ENCODE measurements at regions not wholly inside any gene's neighbourhood (a gene's known extent, or its start where the extent isn't known, plus 50 kb on each side); places are given as distances from the start of the nearest gene placed in this dataset.

GRCh38 chr1:221902961-221903360, 161.1 kb upstream of the DUSP10 start:
- no TSS peak for BruUV-seq (replicated peaks)

GRCh38 chr1:221900678-221901077, 158.8 kb upstream of the DUSP10 start:
- H3K9me3 Mint-ChIP-seq (ENCODE audit: unreplicated experiment), result no peaks in the 10 kb centered on the region
- no peaks in the 10 kb centered on the region for H3K36me3 Mint-ChIP-seq (ENCODE audit: insufficient read depth, unreplicated experiment)
- ChIA-PET POLR2A (no interaction called here), CTCF (no interaction called here)
- no peaks in the 10 kb centered on the region for H3K36me3 ChIP-seq (ENCODE audit: control insufficient read depth, insufficient read depth, low read length)
- H3K4me1 ChIP-seq, result no peaks in the 10 kb centered on the region
- H3K27ac Mint-ChIP-seq (ENCODE audit: unreplicated experiment), result no peak overlapping the region
- no peaks in the 10 kb centered on the region for H3K9me3 ChIP-seq
- intact Hi-C loops (cut with micrococcal nuclease; ENCODE audit: unreplicated experiment), result no loop called here
- H3K4me3 Mint-ChIP-seq (ENCODE audit: unreplicated experiment), result no peak overlapping the region
- BruUV-seq (replicated peaks), result no TSS peak
- DNase-seq, result no peak
- no peaks in the 10 kb centered on the region for H3K4me1 Mint-ChIP-seq (ENCODE audit: low read depth, unreplicated experiment)
- H3K27me3 ChIP-seq (replicated peaks; ENCODE audit: control insufficient read depth, insufficient read depth, low read length), result no peaks in the 10 kb centered on the region
- no peaks in the 10 kb centered on the region for H3K27me3 Mint-ChIP-seq (ENCODE audit: insufficient read depth, unreplicated experiment)
- TF ChIP-seq CTCF (IDR thresholded peaks at IDR 0.05; ENCODE audit: insufficient read depth in 1 of 2, low read depth in 1 of 2, low read length in 1 of 2, severe bottlenecking in 1 of 2, unreplicated experiment in 1 of 2), result no peak
- H3K4me3 ChIP-seq (ENCODE audit: low read depth, low read length), result no peak overlapping the region

More at GRCh38 chr1:221902961-221903360, 161.1 kb upstream of the DUSP10 start:
- no peak overlapping the region for H3K4me3 Mint-ChIP-seq (ENCODE audit: unreplicated experiment)
- H3K36me3 Mint-ChIP-seq (ENCODE audit: insufficient read depth, unreplicated experiment), result no peaks in the 10 kb centered on the region
- no peak for DNase-seq
- no peaks in the 10 kb centered on the region for H3K27me3 Mint-ChIP-seq (ENCODE audit: insufficient read depth, unreplicated experiment)
- H3K27ac Mint-ChIP-seq (ENCODE audit: unreplicated experiment), result no peak overlapping the region
- no peaks in the 10 kb centered on the region for H3K4me1 Mint-ChIP-seq (ENCODE audit: low read depth, unreplicated experiment)
- intact Hi-C loops (cut with micrococcal nuclease; ENCODE audit: unreplicated experiment), result no loop called here
- no peaks in the 10 kb centered on the region for H3K9me3 Mint-ChIP-seq (ENCODE audit: unreplicated experiment)
- CTCF ChIA-PET, result no interaction called here
- H3K9me3 ChIP-seq, result no peaks in the 10 kb centered on the region
- H3K27me3 ChIP-seq (replicated peaks; ENCODE audit: control insufficient read depth, insufficient read depth, low read length), result no peaks in the 10 kb centered on the region
- no peak for TF ChIP-seq CTCF (IDR thresholded peaks at IDR 0.05; ENCODE audit: insufficient read depth in 1 of 2, low read depth in 1 of 2, low read length in 1 of 2, severe bottlenecking in 1 of 2, unreplicated experiment in 1 of 2)
- H3K36me3 ChIP-seq (ENCODE audit: control insufficient read depth, insufficient read depth, low read length), result no peaks in the 10 kb centered on the region
- H3K4me3 ChIP-seq (ENCODE audit: low read depth, low read length), result no peak overlapping the region
- POLR2A ChIA-PET, result no interaction called here
- H3K4me1 ChIP-seq, result no peaks in the 10 kb centered on the region

GRCh38 chr1:221897321-221897721, 155.4 kb upstream of the DUSP10 start:
- H3K9me3 Mint-ChIP-seq (ENCODE audit: unreplicated experiment), result no peaks in the 10 kb centered on the region
- intact Hi-C loops (cut with micrococcal nuclease; ENCODE audit: unreplicated experiment), result no loop called here
- no peaks in the 10 kb centered on the region for H3K27me3 ChIP-seq (replicated peaks; ENCODE audit: control insufficient read depth, insufficient read depth, low read length)
- no peak for TF ChIP-seq CTCF (IDR thresholded peaks at IDR 0.05; ENCODE audit: insufficient read depth in 1 of 2, low read depth in 1 of 2, low read length in 1 of 2, severe bottlenecking in 1 of 2, unreplicated experiment in 1 of 2)
- H3K4me3 ChIP-seq (ENCODE audit: low read depth, low read length), result no peak overlapping the region
- CTCF ChIA-PET, result no interaction called here
- no peak overlapping the region for H3K27ac Mint-ChIP-seq (ENCODE audit: unreplicated experiment)
- H3K4me1 ChIP-seq, result no peaks in the 10 kb centered on the region
- no peaks in the 10 kb centered on the region for H3K36me3 Mint-ChIP-seq (ENCODE audit: insufficient read depth, unreplicated experiment)
- POLR2A ChIA-PET, result no interaction called here
- no TSS peak for BruUV-seq (replicated peaks)
- no peak for DNase-seq
- no peaks in the 10 kb centered on the region for H3K4me1 Mint-ChIP-seq (ENCODE audit: low read depth, unreplicated experiment)
- no peaks in the 10 kb centered on the region for H3K27me3 Mint-ChIP-seq (ENCODE audit: insufficient read depth, unreplicated experiment)
- H3K9me3 ChIP-seq, result no peaks in the 10 kb centered on the region
- H3K4me3 Mint-ChIP-seq (ENCODE audit: unreplicated experiment), result no peak overlapping the region
- no peaks in the 10 kb centered on the region for H3K36me3 ChIP-seq (ENCODE audit: control insufficient read depth, insufficient read depth, low read length)

Measured in Caco-2 (cell line).